ENCODE measurements at regions not wholly inside any gene's neighbourhood (a gene's known extent, or its start where the extent isn't known, plus 50 kb on each side); places are given as distances from the start of the nearest gene placed in this dataset.
"Not testable (repeated sequence)": the region's sequence is repeated elsewhere in the genome, so short reads cannot be mapped to it uniquely, and the experiment has no call there.

DNA sequence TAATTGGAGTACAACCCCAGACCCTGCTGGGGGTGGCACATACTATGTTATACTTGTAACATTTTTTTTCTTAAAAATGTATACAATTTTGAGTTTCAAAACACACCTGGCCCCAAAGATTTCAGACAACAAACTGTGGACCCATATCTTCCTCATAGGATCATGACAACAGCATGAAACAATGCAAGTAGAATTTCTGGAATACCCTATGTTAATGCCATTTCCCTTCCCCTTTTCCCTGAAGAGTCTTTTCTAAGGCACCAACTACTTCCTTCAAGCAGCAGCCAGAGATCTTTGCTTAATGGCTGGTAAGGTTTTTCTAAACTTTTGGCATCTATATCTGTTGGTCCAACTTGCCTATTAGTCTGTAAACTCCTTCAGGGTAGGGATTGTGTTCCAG is 99.9 kb upstream of the SERBP1 start:
- no peak for DNase-seq

DNA sequence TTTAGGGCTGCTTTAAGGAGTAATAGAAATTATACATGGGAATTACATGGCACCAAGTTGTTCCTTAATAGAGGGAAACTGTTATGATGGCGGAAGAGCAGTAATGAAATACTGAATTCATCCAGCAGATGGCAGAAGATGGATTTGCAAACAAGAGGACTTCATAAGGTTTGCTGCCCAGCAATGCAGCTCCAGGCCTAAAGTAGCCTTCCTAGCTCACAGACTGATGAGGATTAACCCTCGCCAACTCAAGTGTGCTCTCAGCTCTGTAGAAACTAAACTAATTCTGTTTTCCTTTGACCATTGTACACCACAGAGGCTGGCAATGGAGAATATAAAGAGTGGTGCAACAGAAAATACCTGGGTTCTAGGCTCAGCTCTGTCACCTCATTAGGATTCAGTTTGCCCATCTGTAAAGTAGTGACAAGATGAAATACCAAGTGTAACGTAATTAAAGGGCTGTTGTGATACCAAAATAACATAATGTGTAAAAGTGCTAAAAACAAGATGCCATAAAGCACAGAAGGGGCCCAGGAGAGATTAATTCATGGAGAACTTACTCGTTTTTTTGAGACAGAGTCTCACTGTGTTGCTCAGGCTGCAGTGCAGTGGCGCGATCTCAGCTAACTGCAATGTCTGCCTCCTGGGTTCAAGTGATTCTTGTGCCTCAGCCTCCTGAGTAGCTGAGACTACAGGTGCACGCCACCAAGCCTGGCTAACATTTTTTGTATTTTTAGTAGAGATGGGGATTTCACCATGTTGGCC is 102.4 kb upstream of the SERBP1 start:
- peak; percentile 83 for DNase-seq

DNA sequence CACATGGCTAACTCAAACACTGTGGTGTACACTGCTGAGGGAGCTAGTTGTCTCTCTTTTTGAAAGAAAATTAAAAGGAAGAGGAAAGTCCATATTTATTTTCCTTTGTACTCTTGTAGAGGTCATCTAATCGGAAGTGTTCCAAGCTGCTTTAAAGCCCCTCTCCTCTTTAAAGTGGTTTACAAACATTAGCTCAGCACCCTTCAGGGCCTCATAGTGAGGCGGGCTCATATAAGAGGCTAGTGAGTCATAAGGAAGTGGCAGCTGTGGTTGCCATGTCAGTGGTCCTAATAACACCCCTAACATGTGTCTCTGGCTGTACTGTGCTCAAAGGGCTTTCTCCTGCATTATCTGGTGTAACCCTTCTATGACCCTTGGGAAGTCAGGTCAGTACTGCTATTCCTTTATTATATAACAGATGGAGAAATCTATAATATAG is 104.4 kb upstream of the SERBP1 start:
- DNase-seq, result no peak

DNA sequence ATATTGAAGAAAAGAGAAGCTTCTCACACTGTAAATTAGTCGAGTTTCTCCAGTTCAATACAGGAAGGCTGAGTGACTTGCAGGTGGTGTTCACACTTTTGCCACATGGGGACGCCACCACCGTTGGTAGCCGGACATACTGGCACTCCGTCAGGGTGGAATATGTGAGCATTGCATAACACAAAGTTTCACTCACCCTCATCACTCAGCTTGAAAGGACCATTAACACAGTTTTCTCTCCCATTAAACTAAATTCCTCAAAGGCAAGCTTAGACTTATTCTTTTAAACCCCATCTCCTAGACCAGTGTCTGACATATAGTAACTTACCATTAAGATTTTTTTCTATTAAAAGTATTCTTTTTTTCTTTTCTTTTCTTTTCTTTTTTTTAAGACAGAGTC is 105.3 kb upstream of the SERBP1 start:
- peak; percentile 46 for DNase-seq

DNA sequence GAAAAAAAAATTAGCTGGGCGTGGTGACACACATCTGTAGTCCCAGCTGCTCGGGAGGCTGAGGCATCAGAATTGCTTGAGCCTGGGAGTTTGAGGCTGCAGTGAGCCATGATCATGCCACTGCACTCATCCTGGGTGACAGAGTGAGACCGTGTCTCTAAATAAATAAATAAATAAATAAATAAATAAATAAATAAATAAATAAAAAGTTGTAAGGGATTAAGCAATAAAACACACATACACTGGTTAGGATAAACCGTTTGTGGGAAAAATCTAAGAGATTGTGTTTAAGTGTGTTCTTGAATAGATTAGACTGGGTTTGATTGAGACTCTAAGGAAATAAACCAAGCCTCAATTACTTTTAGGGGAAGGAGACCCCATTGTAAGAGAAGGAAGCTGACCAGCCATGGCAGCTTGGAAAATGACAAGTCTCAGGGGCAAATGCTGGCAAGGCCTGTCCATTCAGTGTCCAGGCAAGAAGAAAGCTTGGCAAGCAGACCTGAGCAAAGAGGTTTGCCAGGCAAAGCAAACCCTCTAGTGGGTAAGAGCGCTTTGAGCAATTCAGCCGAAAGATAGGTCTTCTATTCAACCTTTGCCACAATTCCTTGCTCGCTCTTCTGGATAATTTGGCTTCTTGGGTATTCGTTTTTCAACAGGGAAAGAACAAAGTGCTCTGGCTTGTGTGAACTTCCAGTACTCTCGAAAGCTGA is 106.9 kb upstream of the SERBP1 start:
- DNase-seq, result no peak

DNA sequence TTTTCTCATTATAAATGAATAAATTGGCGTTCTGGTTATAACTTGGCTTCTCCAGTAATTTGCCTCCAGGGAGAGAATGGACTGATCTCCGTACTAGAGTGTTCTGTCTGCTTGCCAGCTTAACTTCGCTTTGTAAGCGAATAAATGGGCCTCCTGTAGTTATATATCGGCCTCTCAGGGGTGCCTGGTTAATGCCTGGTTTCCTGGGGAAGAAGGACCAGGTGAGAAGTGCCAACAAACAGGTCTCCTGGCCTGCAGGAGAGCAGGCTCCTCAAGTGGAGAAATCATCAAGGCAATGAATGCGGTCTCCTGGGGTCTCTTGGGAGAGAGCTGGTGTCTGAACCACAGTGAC is 107.4 kb upstream of the SERBP1 start:
- no peak for DNase-seq

DNA sequence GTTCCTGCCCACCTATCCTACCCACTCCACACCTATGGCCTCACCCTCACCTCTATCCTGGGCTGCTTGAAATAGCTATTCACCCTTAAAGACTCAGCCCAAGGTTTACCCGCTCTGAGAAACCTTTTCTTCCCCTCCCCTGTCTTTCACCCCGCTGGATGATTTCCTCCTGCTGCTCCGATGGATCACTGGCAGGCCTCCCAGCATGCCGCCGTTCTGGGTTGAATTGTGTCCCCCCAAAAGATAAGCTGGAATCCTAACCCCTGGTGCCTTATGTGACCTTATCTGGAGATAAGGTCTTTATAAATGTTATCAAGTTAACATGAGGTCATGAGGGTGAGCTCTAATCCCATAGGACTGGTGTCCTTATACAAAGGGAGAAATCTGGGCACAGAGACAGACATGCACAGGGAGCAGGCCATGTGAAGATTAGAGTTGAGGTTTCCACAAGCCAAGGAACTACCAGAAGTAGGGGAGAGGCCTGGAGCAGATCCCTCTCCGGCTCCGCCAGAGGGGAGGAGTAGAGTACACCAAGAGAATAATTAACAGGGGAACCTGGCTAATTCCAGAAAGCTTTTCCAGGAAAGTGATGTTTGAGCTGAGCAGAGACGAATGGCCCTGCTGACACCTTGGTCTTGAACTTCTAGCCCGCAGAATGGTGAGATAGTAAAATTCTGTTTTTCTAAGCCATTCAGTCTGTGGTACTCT is 110.0 kb upstream of the SERBP1 start:
- DNase-seq, result no peak

DNA sequence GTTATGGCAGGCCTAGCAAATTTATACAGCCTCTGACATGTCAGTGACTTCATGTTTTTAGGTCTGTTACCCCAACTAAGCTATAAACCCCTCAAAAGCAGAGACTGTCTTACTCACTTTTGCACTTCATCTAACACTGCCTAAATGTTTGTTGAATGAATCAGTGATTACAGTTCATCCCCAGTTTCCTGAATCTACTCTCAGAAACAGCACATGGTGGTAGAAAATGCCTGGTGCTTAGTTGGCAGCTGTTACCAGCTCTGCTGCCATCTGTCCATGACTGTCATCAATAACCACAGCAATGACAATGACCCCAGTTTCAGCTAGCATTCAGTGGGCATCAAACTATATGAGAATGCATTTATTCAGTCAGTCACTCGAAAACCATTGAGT is 110.5 kb upstream of the SERBP1 start:
- DNase-seq, result no peak

DNA sequence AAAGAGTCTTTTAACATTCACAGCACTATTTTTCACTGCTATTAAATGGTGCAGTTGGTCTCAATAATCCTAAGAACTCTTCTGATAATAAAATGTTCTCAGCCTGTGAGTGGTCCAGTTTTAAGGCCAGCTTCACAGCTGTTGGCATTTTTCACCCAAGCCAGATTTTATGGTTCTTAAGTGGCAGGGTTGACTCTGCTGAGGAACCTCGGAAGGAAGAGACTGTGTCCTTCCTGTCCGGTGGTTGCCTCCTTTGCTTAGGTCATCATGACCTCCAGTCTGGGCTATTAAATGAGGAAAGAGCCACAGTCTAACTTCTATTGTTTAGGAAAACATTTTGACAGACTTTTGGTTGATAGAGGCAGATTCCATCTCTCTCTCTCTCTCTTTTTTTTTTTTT is 112.5 kb upstream of the SERBP1 start:
- DNase-seq, result no peak

DNA sequence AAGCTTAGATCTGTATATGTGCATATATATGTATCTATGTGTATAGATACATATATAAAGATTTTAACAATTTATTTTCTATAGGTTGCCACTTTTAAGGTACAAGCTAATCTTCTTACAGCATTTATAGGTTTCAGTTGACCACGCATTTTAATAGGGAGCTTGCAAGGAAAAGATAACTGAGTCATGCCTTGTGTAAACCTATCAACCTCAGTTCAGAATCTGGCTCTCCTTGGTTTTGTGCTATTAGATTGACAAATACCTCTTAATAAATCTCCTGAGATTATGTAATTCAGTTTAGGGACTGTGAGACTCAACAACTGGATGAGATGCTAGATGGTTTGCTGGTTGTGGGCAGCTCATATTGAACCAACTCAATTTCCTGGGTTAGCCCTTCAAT is 114.7 kb upstream of the SERBP1 start:
- no peak for DNase-seq

DNA sequence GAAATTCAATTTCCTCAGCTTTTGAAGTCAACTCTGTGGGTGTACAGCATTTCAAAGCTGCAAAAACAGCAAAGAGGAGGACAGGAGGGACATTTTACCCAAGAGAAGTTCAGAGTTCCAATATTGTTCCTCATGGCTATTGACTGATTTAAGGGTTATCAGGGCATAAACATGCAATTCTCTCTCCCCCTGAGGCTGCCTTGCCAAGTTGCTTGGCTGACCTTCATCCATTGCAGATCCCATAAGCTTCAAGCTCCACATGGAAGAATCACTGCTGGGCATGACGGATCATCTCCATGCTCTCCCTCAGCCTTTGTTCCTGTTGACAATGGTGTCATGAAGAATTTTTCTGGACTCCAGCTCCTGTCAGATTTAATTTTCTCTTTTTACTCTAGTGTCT is 115.2 kb upstream of the SERBP1 start:
- DNase-seq, result no peak

DNA sequence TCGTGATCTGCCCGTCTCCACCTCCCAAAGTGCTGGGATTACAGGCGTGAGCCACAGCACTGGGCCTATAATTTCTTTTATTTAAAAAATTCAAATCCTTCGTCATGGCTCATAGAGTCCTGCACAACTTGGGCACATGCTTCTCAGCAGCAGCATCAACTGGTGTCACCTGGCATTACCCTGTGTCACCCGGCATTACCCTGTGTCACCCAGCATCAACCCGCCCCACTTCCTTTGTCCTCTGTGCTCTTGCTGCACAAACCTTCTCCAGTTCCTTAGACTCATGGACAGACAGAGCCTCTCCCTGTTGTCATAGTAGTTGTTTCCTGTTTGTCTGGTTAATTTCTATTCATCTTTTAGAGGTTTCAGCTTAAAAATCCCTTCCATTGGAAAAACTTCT is 121.2 kb upstream of the SERBP1 start:
- DNase-seq, result no peak

DNA sequence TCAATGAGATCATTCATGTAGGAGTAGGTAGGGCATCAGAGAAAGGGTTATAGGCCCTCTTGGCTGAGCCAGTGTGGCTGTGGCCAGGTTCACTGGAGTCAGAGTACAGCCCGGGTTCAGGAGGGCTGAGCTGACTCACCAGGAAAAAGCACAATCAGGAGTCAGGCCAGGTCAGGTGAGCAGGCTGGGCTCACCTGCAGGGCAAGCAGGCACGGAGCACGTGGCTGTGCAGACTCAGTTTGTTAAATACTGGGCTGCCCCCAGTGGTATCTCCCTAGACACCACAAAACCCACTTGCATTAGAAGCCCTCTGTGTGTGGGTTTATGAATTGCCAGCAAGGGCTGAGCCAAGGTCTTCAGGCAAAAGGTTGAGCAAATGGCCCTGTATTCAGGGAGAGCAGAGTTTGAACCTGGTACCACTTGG is 122.1 kb upstream of the SERBP1 start:
- DNase-seq, result no peak

DNA sequence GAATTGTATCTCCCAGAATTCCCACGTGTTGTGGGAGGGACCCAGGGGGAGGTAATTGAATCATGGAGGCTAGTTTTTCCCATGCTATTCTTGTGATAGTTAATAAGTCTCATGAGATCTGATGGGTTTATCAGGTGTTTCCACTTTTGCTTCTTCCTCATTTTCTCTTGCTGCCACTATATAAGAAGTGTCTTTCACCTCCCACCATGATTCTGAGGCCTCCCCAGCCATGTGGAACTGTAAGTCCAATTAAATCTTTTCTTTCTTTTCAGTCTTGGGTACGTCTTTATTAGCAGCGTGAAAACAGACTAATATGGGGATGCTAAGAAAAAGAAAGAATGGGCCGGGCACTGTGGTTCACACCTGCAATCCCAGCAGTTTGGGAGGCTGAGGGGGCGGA is 124.0 kb upstream of the SERBP1 start:
- not testable (repeated sequence) for DNase-seq

DNA sequence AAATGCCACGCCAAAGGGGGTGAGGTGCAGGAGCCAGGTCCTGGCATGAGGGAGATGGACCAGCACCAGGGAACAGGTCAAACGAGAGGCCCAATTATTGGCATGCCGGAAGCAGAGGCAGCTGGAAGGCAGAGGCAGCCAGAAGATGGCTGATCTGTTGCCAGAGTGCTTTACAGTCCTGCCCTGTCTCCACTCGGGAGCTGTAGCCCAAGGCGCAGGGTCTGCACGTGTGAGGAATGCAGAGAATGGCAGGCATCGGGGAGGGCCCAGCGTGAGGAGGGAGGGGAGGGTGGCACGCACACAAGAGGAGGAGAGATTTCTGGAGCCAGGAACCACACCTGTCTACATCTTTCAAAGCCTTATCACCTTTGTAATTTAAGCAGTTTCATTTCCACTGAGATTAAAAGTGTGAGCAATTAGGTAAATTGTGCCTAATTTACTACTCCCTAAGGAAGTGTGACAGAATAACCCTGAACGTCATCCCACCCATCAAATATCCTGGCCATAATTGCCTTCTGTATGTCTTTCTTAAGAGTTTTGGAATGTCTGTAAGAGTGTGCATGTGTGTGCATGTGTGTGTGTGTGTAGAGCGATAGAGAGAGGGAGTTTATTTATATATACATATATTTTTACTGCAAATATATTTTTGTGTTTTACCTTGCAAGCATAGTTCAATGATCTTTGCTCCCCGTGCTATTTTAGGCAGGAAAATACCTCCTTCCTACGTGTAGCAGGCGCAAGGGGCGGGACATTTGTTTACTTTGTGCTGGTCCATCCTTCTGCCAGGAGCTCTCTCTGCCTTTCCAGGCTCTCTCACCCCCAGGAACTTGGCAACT is 125.5 kb upstream of the SERBP1 start:
- DNase-seq, result no peak

DNA sequence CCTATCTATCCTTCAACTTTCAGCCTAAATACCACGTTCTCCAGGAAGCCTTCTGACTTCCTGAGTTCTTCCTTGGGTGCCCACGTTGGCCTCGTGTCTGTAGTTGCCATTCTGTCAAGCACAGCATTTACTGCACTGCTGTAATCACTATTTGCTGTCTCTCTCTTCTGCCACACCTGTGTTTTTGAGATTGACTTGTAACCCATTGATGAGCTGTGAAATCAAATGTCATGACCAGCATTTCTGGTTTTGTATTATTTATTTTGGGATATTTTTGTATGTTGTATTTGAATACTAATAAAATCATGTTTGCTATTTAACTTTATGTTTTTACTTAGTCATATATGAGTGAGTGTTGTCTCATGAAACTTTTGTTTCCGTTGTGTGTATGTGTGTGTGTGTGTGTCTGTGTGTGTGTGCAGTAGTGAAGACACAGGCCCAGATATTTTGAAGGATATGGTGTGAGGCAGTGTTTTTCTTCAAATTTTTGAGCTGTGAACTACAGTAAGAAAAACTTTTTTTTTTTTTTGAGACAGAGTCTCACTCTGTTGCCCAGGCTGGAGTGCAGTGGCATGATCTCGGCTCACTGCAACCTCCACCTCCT is 126.2 kb upstream of the SERBP1 start:
- no peak for DNase-seq

DNA sequence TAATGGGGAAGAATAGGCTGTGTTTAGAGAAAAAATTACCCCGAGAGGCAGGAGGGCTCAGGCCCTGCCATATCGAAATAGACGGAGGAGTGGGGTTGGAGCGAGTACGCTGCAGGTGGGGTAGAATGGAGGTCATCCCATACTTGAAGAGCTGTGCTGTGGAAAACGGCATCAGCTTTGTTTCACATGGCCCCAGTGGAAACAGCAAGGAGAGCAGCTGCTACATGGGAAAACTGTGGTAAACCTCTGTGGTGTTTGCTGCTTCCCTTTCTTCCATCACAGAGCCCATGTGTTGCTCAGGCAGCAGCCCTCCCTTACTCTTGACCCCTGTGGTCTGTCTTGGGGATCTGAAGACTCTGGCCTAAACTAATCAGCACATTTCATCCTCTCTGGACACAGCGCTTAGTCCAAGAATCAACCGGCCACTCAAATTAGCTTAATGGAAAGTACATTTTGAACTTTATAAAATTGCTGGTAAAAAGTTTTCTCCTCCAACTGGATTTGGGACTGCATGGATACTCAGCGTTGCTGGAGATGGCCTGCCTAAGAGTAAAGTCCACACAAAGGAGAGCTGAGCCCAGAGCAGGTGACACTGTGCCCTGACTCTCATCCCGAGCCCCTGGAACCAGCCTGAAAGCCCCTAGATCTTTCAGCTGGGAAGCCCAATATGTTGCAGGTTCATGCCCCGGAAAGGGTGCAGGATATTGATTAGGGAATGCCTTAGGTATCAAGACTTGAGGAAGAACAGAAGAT is 127.1 kb upstream of the GADD45A start:
- no peak for DNase-seq

DNA sequence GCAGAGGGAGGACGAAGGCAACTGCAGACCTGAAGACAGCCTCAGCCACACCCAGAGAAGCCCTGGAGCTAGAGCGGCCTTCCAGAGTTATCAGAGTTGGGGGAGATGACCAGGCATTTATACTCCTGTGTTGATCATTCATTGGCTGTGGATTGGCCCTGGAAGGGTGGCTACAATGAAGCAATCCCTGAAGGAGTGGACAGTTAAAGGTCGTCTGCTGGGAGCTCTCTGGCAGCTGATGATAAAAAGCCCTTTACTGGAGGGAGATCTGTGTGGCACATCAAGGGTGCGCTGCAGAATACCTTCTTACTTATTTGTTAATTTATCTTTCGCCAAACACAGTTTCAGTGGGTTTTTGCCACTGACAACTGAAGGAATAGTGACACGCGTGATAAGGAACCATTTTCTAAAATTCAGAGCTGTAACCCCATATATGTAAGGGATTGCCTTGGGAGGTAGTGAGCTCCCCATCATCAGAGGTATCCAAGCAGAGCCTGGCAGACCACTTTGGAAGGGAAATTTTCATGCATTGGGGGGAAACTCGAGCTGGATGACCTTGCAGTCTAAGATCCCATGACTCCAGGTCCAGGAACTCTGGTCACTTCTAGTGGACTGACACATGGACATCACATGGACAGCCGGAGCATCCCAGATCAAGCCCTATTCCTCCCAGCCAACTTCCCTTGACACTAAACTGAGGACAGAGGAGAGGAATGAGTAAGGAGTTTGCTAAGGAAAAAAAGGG is 126.4 kb upstream of the GADD45A start:
- DNase-seq, result no peak

DNA sequence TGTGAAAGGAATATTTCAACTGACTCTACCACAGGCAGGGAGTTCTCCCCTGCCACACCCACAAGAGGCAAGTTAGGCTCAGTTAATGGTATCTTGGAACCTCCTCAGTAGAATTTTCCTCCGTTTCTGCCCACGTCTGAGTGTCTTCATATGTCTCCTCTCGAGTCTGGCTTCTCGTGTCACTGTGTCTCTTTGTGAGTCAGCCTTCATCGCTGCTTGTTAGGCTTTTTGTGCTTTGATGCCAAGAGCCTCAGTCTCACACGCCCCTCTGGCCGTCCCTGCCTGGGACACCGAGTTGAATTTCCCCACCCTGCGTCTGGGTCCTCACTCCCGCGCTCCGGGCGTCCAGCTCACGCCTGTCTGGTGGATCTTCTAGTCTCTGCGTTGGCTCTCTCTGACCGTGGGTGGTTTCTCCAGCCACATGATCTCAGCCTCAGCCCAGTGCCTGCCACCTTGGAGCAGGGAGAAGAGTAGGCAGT is 125.7 kb upstream of the GADD45A start:
- no peak for DNase-seq

DNA sequence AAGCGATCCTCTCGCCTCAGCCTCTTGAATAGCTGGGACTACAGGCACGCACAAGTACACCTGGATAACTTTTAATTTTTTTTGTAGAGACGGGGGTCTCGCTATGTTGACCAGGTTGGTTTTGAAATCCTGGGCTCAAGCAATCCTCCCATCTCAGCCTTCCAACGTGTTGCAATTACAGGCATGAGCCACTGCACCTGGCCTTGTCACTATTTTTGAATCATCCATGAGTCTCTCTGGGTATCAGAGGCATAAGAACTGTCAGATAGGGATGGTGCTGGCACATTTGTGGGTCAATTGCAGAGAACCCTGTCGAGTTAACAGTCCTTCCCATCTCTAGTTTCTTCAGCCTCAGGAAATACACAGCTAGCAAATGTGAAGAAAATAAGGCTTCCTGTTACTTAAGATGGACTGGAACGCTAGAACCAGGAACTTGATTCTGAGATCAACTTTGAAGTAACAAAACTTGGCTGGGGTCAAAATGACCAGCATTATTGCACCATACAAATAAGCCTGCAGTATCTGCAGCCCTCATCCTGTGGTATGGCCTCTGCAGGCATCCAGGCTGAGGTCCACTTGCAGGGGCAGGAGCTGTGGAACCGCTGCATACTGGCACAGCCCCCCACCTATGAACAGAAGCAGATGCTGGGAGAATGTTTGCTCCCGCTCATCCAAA is 124.3 kb upstream of the GADD45A start:
- no peak for DNase-seq

Data from left kidney (tissue), 1 donor.